ENCODE measurements at regions not wholly inside any gene's neighbourhood (a gene's known extent, or its start where the extent isn't known, plus 50 kb on each side); places are given as distances from the start of the nearest gene placed in this dataset.

DNA sequence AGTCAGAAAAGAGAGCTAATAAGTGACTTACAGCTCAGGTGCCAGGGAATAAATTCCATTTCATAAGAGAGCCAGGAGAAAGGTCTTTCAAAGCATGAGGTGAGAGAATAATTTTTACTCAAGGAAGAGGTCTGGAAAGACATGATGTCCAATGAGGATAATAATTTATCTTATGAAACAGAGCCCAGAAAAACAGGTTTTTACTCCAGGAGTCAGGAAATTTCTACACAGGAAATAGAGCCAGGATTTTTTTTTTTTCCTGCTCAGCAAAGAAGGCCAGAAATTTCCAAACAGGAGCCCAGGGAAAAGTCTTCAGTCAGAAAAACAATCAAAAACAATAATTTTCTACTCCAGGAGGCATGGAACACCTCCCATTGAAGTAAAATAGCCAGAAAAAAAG is 1185.7 kb upstream of the TSPY4 start:
- TF ChIP-seq, protein P1, sequence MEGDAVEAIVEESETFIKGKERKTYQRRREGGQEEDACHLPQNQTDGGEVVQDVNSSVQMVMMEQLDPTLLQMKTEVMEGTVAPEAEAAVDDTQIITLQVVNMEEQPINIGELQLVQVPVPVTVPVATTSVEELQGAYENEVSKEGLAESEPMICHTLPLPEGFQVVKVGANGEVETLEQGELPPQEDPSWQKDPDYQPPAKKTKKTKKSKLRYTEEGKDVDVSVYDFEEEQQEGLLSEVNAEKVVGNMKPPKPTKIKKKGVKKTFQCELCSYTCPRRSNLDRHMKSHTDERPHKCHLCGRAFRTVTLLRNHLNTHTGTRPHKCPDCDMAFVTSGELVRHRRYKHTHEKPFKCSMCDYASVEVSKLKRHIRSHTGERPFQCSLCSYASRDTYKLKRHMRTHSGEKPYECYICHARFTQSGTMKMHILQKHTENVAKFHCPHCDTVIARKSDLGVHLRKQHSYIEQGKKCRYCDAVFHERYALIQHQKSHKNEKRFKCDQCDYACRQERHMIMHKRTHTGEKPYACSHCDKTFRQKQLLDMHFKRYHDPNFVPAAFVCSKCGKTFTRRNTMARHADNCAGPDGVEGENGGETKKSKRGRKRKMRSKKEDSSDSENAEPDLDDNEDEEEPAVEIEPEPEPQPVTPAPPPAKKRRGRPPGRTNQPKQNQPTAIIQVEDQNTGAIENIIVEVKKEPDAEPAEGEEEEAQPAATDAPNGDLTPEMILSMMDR (conservative IDR thresholded peaks at IDR 0.05; ENCODE audit: low read length): no peak
- TF ChIP-seq EZH2phosphoT487 (IDR thresholded peaks at IDR 0.05; ENCODE audit: borderline replicate concordance, low read depth, low read length): no peak

All from OCI-LY7 (cell line).